Caco-2 (cell line): ENCODE measurements at regions not wholly inside any gene's neighbourhood (a gene's known extent, or its start where the extent isn't known, plus 50 kb on each side); places are given as distances from the start of the nearest gene placed in this dataset.
A peak's percentile ranks its signal among the peaks of the same experiment; 100 is the strongest.

Experiments
- BruUV-seq: library from RNA; stranded (reverse); fragments of 400-500 nt; replicated peaks from 2 replicates; lab custom pipeline; 2021; lab: Mats Ljungman, UMichigan
- CTCF ChIA-PET: fragments of 300-600 bp; sonication (Branson Sonifier 250); formaldehyde crosslinking; loops from one replicate; lab custom pipeline; 2022; ENCODE audit warnings: antibody characterized with exemption; lab: Charles Lee
- POLR2A ChIA-PET: fragments of 300-600 bp; sonication (Branson Sonifier 250); formaldehyde crosslinking; loops from one replicate; lab custom pipeline; 2022; ENCODE audit warnings: antibody characterized with exemption; lab: Charles Lee
- DNase-seq, 2 experiments: peaks; one replicate each; pipeline versions ENCODE4 v3.0.0 to v3.0.0-alpha.2; 2020 to 2022
- H3K27me3 ChIP-seq: replicated peaks from 2 replicates; pipeline ENCODE4 v1.6.0; 2011; ENCODE audit warnings: low read length; ENCODE audit not compliant: control insufficient read depth, insufficient read depth
- H3K36me3 ChIP-seq: 2 replicates; pipeline ENCODE4 v1.5.1; 2011; ENCODE audit warnings: low read length; ENCODE audit not compliant: control insufficient read depth, insufficient read depth
- H3K4me1 ChIP-seq: fragments of 250-450 bp; sonication (Bioruptor Pico); 2 replicates; pipeline ENCODE4 v1.5.1; 2020; ENCODE audit warnings: mild to moderate bottlenecking
- H3K4me3 ChIP-seq: 2 replicates; pipeline ENCODE4 v1.5.1; 2011; ENCODE audit warnings: low read depth, mild to moderate bottlenecking, control low read depth, low read length
- H3K9me3 ChIP-seq: fragments of 250-450 bp; sonication (Bioruptor Pico); 2 replicates; pipeline ENCODE4 v1.5.1; 2020; ENCODE audit warnings: mild to moderate bottlenecking, moderate library complexity
- H3K27ac Mint-ChIP-seq: one replicate; pipeline ENCODE4 v1.8.0; 2022; ENCODE audit warnings: mixed read lengths; ENCODE audit not compliant: unreplicated experiment
- H3K27me3 Mint-ChIP-seq: one replicate; pipeline ENCODE4 v1.8.0; 2022; ENCODE audit warnings: mixed read lengths; ENCODE audit not compliant: insufficient read depth, unreplicated experiment
- H3K36me3 Mint-ChIP-seq: one replicate; pipeline ENCODE4 v1.8.0; 2022; ENCODE audit warnings: mild to moderate bottlenecking, mixed read lengths; ENCODE audit not compliant: insufficient read depth, unreplicated experiment
- H3K4me1 Mint-ChIP-seq: one replicate; pipeline ENCODE4 v1.8.0; 2022; ENCODE audit warnings: low read depth, mixed read lengths; ENCODE audit not compliant: unreplicated experiment
- H3K4me3 Mint-ChIP-seq: one replicate; pipeline ENCODE4 v1.8.0; 2022; ENCODE audit warnings: mild to moderate bottlenecking, moderate library complexity, mixed read lengths; ENCODE audit not compliant: unreplicated experiment
- H3K9me3 Mint-ChIP-seq: one replicate; pipeline ENCODE4 v1.8.0; 2022; ENCODE audit warnings: mixed read lengths; ENCODE audit not compliant: unreplicated experiment
- intact Hi-C: fragments of 100-400 bp; cut with micrococcal nuclease; formaldehyde crosslinking; loops from one replicate; pipeline ENCODE4 v1.10.0; 2022; ENCODE audit not compliant: unreplicated experiment
- TF ChIP-seq, protein P1 (sequence below), 2 experiments: fragments of 200-600 bp in 1 of 2; IDR thresholded peaks; 1 replicate in 1 of 2; 2 replicates in 1 of 2; pipeline versions ENCODE4 v1.5.1 to v1.8.0; 2011 to 2022; ENCODE audit warnings: antibody characterized with exemption in 1 of 2, control low read depth in 1 of 2, inconsistent platforms in 1 of 2, low read depth in 1 of 2, low read length in 1 of 2, mild to moderate bottlenecking in 1 of 2, moderate library complexity in 1 of 2; ENCODE audit not compliant: insufficient read depth in 1 of 2, severe bottlenecking in 1 of 2, unreplicated experiment in 1 of 2

GRCh38 chr6:51490101-51490500, 597.3 kb downstream of the PKHD1 start:
- H3K27me3 Mint-ChIP-seq, result peaks cover 2% of the 10 kb centered on the region
- TF ChIP-seq, protein P1, sequence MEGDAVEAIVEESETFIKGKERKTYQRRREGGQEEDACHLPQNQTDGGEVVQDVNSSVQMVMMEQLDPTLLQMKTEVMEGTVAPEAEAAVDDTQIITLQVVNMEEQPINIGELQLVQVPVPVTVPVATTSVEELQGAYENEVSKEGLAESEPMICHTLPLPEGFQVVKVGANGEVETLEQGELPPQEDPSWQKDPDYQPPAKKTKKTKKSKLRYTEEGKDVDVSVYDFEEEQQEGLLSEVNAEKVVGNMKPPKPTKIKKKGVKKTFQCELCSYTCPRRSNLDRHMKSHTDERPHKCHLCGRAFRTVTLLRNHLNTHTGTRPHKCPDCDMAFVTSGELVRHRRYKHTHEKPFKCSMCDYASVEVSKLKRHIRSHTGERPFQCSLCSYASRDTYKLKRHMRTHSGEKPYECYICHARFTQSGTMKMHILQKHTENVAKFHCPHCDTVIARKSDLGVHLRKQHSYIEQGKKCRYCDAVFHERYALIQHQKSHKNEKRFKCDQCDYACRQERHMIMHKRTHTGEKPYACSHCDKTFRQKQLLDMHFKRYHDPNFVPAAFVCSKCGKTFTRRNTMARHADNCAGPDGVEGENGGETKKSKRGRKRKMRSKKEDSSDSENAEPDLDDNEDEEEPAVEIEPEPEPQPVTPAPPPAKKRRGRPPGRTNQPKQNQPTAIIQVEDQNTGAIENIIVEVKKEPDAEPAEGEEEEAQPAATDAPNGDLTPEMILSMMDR (IDR thresholded peaks at IDR 0.05; ENCODE audit: insufficient read depth in 1 of 2, low read depth in 1 of 2, low read length in 1 of 2, severe bottlenecking in 1 of 2, unreplicated experiment in 1 of 2), result no peak
- no peaks in the 10 kb centered on the region for H3K4me1 ChIP-seq
- no peaks in the 10 kb centered on the region for H3K36me3 ChIP-seq
- H3K9me3 Mint-ChIP-seq, result no peaks in the 10 kb centered on the region
- H3K4me3 ChIP-seq, result no peak overlapping the region
- H3K4me3 Mint-ChIP-seq, result no peak overlapping the region
- no peaks in the 10 kb centered on the region for H3K4me1 Mint-ChIP-seq
- CTCF ChIA-PET, result no interaction called here
- H3K27me3 ChIP-seq, result no peaks in the 10 kb centered on the region
- H3K27ac Mint-ChIP-seq, result no peak overlapping the region
- POLR2A ChIA-PET, result no interaction called here
- intact Hi-C loops, result no loop called here
- DNase-seq, result no peak
- no TSS peak for BruUV-seq
- no peaks in the 10 kb centered on the region for H3K9me3 ChIP-seq
- no peaks in the 10 kb centered on the region for H3K36me3 Mint-ChIP-seq

GRCh38 chr6:51494342-51494741, 593.1 kb downstream of the PKHD1 start:
- Histone ChIP-seq H3K9me3 (no peaks in the 10 kb centered on the region), H3K36me3 (no peaks in the 10 kb centered on the region), H3K4me1 (no peaks in the 10 kb centered on the region), H3K27me3 (no peaks in the 10 kb centered on the region), H3K4me3 (no peak overlapping the region)
- H3K4me3 Mint-ChIP-seq, result no peak overlapping the region
- POLR2A ChIA-PET, result no interaction called here
- no peaks in the 10 kb centered on the region for H3K4me1 Mint-ChIP-seq
- no peaks in the 10 kb centered on the region for H3K9me3 Mint-ChIP-seq
- no peak for DNase-seq
- H3K27ac Mint-ChIP-seq, result no peak overlapping the region
- intact Hi-C loops, result no loop called here
- CTCF ChIA-PET, result no interaction called here
- TF ChIP-seq, protein P1 (IDR thresholded peaks at IDR 0.05; ENCODE audit: insufficient read depth in 1 of 2, low read depth in 1 of 2, low read length in 1 of 2, severe bottlenecking in 1 of 2, unreplicated experiment in 1 of 2), result peak in 1 of 2 experiments; percentile 26
- H3K36me3 Mint-ChIP-seq, result no peaks in the 10 kb centered on the region
- no TSS peak for BruUV-seq
- H3K27me3 Mint-ChIP-seq, result peaks cover 2% of the 10 kb centered on the region

DNA sequence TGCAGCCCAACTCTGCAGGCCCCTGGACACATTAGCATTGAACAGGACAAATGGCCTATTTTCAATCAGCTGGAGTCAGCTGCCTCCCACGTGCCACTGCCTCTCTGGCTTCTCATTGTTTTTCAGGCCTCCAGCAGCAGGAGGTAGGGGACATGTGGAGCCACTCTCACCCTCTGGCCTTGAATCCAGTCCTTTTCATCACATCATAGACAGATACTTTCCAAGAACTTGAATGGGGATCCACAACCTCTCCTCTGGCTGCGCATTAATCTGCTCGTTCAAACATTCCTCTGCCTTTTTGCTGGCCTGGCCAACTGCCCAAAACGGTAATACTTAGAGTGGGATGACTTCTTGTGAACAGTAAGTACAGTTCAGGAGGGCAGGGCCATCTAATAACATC, 592.3 kb downstream of the PKHD1 start:
- no peaks in the 10 kb centered on the region for H3K9me3 Mint-ChIP-seq
- DNase-seq, result no peak
- H3K36me3 Mint-ChIP-seq, result no peaks in the 10 kb centered on the region
- no peaks in the 10 kb centered on the region for H3K36me3 ChIP-seq
- no TSS peak for BruUV-seq
- no peaks in the 10 kb centered on the region for H3K4me1 Mint-ChIP-seq
- TF ChIP-seq, protein P1 (IDR thresholded peaks at IDR 0.05; ENCODE audit: insufficient read depth in 1 of 2, low read depth in 1 of 2, low read length in 1 of 2, severe bottlenecking in 1 of 2, unreplicated experiment in 1 of 2), result no peak
- no peaks in the 10 kb centered on the region for H3K4me1 ChIP-seq
- no peak overlapping the region for H3K4me3 Mint-ChIP-seq
- no peaks in the 10 kb centered on the region for H3K27me3 ChIP-seq
- intact Hi-C loops, result no loop called here
- no peaks in the 10 kb centered on the region for H3K9me3 ChIP-seq
- ChIA-PET CTCF (no interaction called here), POLR2A (no interaction called here)
- H3K27me3 Mint-ChIP-seq, result peaks cover 2% of the 10 kb centered on the region
- H3K4me3 ChIP-seq, result no peak overlapping the region
- no peak overlapping the region for H3K27ac Mint-ChIP-seq
